GM12891 (cell line): ENCODE measurements at regions not wholly inside any gene's neighbourhood (a gene's known extent, or its start where the extent isn't known, plus 50 kb on each side); places are given as distances from the start of the nearest gene placed in this dataset.

ENCODE experiments used
- PAX5 ChIP-seq: IDR thresholded peaks from 2 replicates; pipeline ENCODE4 v1.6.1; 2011; ENCODE audit warnings: low read length, moderate library complexity, mild to moderate bottlenecking; ENCODE audit not compliant: insufficient read depth, severe bottlenecking
- POLR2A ChIP-seq: IDR thresholded peaks from 2 replicates; pipeline ENCODE4 v1.6.1; 2011; ENCODE audit warnings: low read depth, low read length, control low read depth
- POLR2AphosphoS5 ChIP-seq: IDR thresholded peaks from 2 replicates; pipeline ENCODE4 v1.6.1; 2011; ENCODE audit warnings: low read depth, low read length, control low read depth
- POU2F2 ChIP-seq: IDR thresholded peaks from 2 replicates; pipeline ENCODE4 v1.6.1; 2011; ENCODE audit warnings: low read depth, mild to moderate bottlenecking, control low read depth, low read length, moderate library complexity
- SPI1 ChIP-seq: IDR thresholded peaks from 2 replicates; pipeline ENCODE4 v1.6.1; 2011; ENCODE audit warnings: low read depth, low read length, control low read depth
- TAF1 ChIP-seq: IDR thresholded peaks from 2 replicates; pipeline ENCODE4 v1.6.1; 2011; ENCODE audit warnings: low read depth, low read length, control low read depth

- no peak for TF ChIP-seq POLR2A
- TF ChIP-seq POLR2AphosphoS5, result no peak
- TF ChIP-seq TAF1, result no peak
- no peak for TF ChIP-seq SPI1
- TF ChIP-seq PAX5, result no peak
- TF ChIP-seq POU2F2, result no peak
Observed at GRCh38 chr5:61969347-61969746, 336.7 kb upstream of the KIF2A start.
